ENCODE measurements at regions not wholly inside any gene's neighbourhood (a gene's known extent, or its start where the extent isn't known, plus 50 kb on each side); places are given as distances from the start of the nearest gene placed in this dataset.

DNA sequence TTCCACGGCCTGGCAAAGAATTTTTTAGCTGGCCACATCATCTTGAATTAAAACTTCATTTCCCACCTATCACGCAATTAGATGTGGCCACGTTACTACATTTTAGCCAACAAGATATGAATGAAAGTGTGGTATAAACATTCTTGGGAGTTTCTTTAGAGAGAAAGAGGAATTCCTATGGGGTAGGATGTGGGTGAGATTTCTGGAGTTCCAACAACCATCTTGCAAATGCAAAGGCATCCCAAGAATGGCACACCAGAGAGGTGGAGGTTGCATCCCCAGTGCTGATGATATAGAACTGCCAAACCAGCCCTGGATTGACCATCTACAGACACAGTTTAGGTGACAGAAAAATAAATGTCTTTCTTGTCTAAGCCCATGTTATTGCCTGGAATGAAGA, 66.3 kb upstream of the AKAP13 start:
- Histone ChIP-seq H3K27me3 (no peaks in the 10 kb centered on the region), H3K9me3 (no peaks in the 10 kb centered on the region), H3K36me3 (no peaks in the 10 kb centered on the region), H3K4me1 (peaks cover 4 to 10% (median 6%) of the 10 kb centered on the region in 4 donors), H3K27ac (no peak overlapping the region), H3K4me3 (no peak overlapping the region)
- no peak for DNase-seq
- no peak for ATAC-seq (ENCODE audit: low FRiP score in 2 of 2)
- 93 to 94% methylated on average over 3 of the region's 3 CpGs for WGBS, 2 donors
- TF ChIP-seq, protein P1, sequence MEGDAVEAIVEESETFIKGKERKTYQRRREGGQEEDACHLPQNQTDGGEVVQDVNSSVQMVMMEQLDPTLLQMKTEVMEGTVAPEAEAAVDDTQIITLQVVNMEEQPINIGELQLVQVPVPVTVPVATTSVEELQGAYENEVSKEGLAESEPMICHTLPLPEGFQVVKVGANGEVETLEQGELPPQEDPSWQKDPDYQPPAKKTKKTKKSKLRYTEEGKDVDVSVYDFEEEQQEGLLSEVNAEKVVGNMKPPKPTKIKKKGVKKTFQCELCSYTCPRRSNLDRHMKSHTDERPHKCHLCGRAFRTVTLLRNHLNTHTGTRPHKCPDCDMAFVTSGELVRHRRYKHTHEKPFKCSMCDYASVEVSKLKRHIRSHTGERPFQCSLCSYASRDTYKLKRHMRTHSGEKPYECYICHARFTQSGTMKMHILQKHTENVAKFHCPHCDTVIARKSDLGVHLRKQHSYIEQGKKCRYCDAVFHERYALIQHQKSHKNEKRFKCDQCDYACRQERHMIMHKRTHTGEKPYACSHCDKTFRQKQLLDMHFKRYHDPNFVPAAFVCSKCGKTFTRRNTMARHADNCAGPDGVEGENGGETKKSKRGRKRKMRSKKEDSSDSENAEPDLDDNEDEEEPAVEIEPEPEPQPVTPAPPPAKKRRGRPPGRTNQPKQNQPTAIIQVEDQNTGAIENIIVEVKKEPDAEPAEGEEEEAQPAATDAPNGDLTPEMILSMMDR (IDR thresholded peaks at IDR 0.05): no peak
- TF ChIP-seq EP300 (IDR thresholded peaks at IDR 0.05): no peak
- no peak for TF ChIP-seq POLR2A (IDR thresholded peaks at IDR 0.05)
- no peak for TF ChIP-seq POLR2AphosphoS5 (IDR thresholded peaks at IDR 0.05)

DNA sequence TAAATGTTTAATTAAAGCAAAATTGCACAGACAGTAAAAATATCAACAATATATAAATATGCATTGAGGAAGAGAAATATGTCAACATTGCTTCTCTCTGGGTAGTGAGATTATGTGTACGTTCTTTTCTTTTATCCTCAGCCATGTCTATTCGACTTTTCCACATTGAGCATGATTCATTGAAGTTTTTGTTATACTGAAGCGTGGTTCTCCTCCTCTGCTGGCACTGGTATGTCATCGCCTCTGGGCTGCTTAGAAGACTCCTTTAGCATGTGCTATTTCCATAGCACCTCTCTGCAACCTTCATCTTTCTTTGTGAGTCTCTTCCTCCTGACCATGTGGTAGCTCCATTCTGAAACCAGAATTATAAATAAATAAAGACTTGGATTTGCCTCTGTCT, 65.8 kb upstream of the AKAP13 start:
- TF ChIP-seq POLR2AphosphoS5 (IDR thresholded peaks at IDR 0.05) (no peak), POLR2A (IDR thresholded peaks at IDR 0.05) (no peak)
- H3K27ac ChIP-seq: no peak overlapping the region
- peaks cover 4 to 10% (median 6%) of the 10 kb centered on the region in 4 donors for H3K4me1 ChIP-seq
- 83 to 91% methylated on average over 4 of the region's 4 CpGs for WGBS, 2 donors
- H3K36me3 ChIP-seq: no peaks in the 10 kb centered on the region
- no peaks in the 10 kb centered on the region for H3K9me3 ChIP-seq
- no peak overlapping the region for H3K4me3 ChIP-seq
- H3K27me3 ChIP-seq: no peaks in the 10 kb centered on the region
- DNase-seq (no peak), ATAC-seq (ENCODE audit: low FRiP score in 2 of 2) (no peak)

DNA sequence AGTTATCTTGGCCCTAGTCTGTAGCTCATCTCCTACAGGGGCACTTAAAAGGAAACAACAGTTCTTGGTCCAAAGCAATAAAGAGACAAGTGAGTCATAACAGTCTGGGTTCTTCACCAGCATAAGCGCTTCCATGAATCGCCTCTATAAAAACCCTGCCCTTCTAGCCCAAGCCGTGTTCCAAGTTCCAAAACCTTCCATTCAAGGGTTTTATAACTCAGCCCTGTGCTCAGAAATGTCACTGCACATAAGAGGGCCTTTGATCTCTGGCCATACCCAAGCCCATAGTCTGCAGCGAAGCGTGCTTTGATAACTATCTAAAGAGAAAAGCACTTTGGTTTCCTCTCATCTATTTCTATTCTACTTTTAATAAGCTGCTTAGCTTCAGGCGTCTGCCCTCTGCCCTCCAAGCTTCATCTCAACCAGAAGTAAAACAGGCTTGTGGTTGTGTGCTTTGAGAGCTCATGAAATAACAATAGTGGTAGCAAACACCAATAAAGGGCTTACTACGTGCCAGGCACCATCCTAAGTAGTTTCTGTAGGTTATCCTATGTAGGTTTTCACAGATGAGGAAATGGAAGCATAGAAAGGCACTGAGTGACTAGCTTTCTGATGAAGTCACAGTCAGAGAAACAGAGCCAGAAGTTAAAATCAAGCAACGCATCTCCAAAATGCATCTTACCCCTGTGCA, 64.0 kb upstream of the AKAP13 start:
- ATAC-seq (ENCODE audit: low FRiP score in 2 of 2): peak in 1 of 2 donors; percentile 85
- H3K27me3 ChIP-seq: no peaks in the 10 kb centered on the region
- no peak for TF ChIP-seq EP300 (IDR thresholded peaks at IDR 0.05)
- TF ChIP-seq POLR2AphosphoS5 (IDR thresholded peaks at IDR 0.05): no peak
- TF ChIP-seq, protein P1 (IDR thresholded peaks at IDR 0.05): no peak
- TF ChIP-seq POLR2A (IDR thresholded peaks at IDR 0.05): no peak
- WGBS, 2 donors: 60 to 73% methylated on average over 8 of the region's 8 CpGs
- H3K9me3 ChIP-seq: no peaks in the 10 kb centered on the region
- H3K4me3 ChIP-seq: no peak overlapping the region
- no peak for DNase-seq
- H3K36me3 ChIP-seq: no peaks in the 10 kb centered on the region
- H3K4me1 ChIP-seq: peaks cover 4 to 10% (median 6%) of the 10 kb centered on the region in 4 donors
- no peak overlapping the region for H3K27ac ChIP-seq

DNA sequence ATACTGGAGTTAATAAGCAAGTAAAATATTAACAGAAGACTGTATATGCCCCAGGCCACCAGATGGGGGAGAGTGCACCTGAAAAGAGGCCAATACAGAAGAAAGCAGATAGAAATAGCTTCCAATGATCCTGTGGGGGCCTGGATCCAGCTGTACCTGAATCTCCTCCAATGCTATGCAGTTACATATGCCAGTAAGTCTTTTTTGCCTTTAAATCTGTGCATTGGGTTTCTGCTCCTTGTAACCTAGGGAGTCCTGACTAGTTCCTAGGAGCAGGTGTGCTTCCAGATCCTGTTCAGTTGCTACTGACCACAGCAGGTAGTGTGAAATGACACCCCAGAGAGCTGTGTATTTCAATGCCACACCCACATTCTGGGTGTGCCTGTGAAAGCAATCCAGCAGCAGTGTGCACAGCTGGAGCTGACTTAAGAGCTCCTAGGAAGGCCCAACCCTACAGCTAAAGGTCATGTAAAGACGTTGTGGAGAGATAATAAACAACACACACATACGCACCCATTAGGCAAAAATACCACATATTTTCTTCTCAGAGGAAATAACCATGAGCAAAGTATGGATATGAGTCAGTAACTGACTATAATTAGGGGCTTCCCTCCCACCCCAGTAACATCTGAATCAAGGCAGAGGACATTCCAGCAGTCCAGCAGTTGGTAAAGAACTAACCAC, 62.2 kb upstream of the AKAP13 start:
- H3K36me3 ChIP-seq: no peaks in the 10 kb centered on the region
- peak; percentile 60 to 63 for ATAC-seq (ENCODE audit: low FRiP score in 2 of 2)
- TF ChIP-seq, protein P1 (IDR thresholded peaks at IDR 0.05): no peak
- TF ChIP-seq EP300 (IDR thresholded peaks at IDR 0.05) (no peak), POLR2A (IDR thresholded peaks at IDR 0.05) (no peak), POLR2AphosphoS5 (IDR thresholded peaks at IDR 0.05) (no peak)
- H3K9me3 ChIP-seq: no peaks in the 10 kb centered on the region
- H3K27me3 ChIP-seq: no peaks in the 10 kb centered on the region
- DNase-seq: peak in 1 of 2 donors; percentile 45
- no peak overlapping the region for H3K4me3 ChIP-seq
- no peak overlapping the region for H3K27ac ChIP-seq
- H3K4me1 ChIP-seq: peaks cover 0 to 8% (median 4%) of the 10 kb centered on the region in 4 donors
- 13 to 54% methylated on average over 2 of the region's 2 CpGs for WGBS, 2 donors

DNA sequence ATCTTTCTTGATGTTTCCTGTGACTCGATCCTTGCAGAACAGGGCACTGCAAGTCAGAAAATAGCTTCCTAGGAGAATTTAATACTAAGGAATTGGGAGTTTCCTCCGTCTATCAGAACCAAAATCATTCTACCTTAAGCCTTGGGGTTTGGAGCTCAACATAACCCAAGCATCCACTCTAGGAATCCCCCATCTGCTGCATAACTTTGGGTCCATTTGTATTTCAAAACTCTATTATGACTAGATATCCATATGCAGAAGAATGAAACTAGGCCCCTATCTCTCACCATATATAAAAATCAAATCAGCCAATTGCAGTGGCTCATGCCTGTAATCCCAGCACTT, 61.7 kb upstream of the AKAP13 start:
- whole genome bisulfite sequencing, 2 donors: 54 to 83% methylated on average over 2 of the region's 2 CpGs
- H3K4me1 ChIP-seq: peaks cover 0 to 8% (median 4%) of the 10 kb centered on the region in 4 donors
- H3K36me3 ChIP-seq: no peaks in the 10 kb centered on the region
- no peak overlapping the region for H3K4me3 ChIP-seq
- H3K9me3 ChIP-seq: no peaks in the 10 kb centered on the region
- ATAC-seq (ENCODE audit: low FRiP score in 2 of 2) (no peak), DNase-seq (no peak)
- TF ChIP-seq POLR2A (IDR thresholded peaks at IDR 0.05): no peak
- TF ChIP-seq POLR2AphosphoS5 (IDR thresholded peaks at IDR 0.05): no peak
- TF ChIP-seq, protein P1 (IDR thresholded peaks at IDR 0.05): no peak
- no peak for TF ChIP-seq EP300 (IDR thresholded peaks at IDR 0.05)
- no peak overlapping the region for H3K27ac ChIP-seq
- no peaks in the 10 kb centered on the region for H3K27me3 ChIP-seq

All from upper lobe of left lung (tissue), 6 donors.